ENCODE measurements at regions not wholly inside any gene's neighbourhood (a gene's known extent, or its start where the extent isn't known, plus 50 kb on each side); places are given as distances from the start of the nearest gene placed in this dataset.

- Histone ChIP-seq H3F3A (ENCODE audit: insufficient read depth, low read length, poor library complexity, severe bottlenecking) (no peaks in the 10 kb centered on the region), H3K27ac (ENCODE audit: low read length) (no peak overlapping the region), H3K27me3 (ENCODE audit: insufficient read depth, low read depth, low read length) (no peaks in the 10 kb centered on the region), H2AFZ (ENCODE audit: low read depth, low read length) (no peak overlapping the region), H3K36me3 (ENCODE audit: insufficient read depth, low read length) (no peaks in the 10 kb centered on the region), H3K79me2 (replicated peaks; ENCODE audit: insufficient read depth, low read length) (no peaks in the 10 kb centered on the region), H3K9me3 (ENCODE audit: low read length) (no peaks in the 10 kb centered on the region), H3K4me3 (ENCODE audit: low read length) (no peak overlapping the region), H4K20me1 (ENCODE audit: insufficient read depth) (no peaks in the 10 kb centered on the region), H3K4me2 (ENCODE audit: low read length) (no peak overlapping the region), H3K9me2 (ENCODE audit: insufficient read depth, low read length) (no peaks in the 10 kb centered on the region), H3K9ac (ENCODE audit: low read length) (no peak overlapping the region)
- TF ChIP-seq EZH2 (IDR thresholded peaks at IDR 0.05; ENCODE audit: borderline replicate concordance, insufficient read depth, low read length, poor library complexity, severe bottlenecking) (no peak), POLR2AphosphoS5 (IDR thresholded peaks at IDR 0.05) (no peak), TAF1 (IDR thresholded peaks at IDR 0.05; ENCODE audit: low read depth) (no peak), EP300 (conservative IDR thresholded peaks at IDR 0.05; ENCODE audit: poor library complexity, severe bottlenecking) (no peak), RAD21 (conservative IDR thresholded peaks at IDR 0.05) (no peak), MXI1 (conservative IDR thresholded peaks at IDR 0.05; ENCODE audit: poor library complexity, severe bottlenecking) (no peak), SMC3 (conservative IDR thresholded peaks at IDR 0.05; ENCODE audit: poor library complexity) (no peak), REST (IDR thresholded peaks at IDR 0.05; ENCODE audit: borderline replicate concordance) (no peak), CTCF (IDR thresholded peaks at IDR 0.05; ENCODE audit: poor library complexity, severe bottlenecking) (no peak)
Observed at GRCh38 chr12:94864987-94865386, 138.5 kb downstream of the NDUFA12 start.

- H3K4me3 ChIP-seq (ENCODE audit: low read length): no peak overlapping the region
- H3K27me3 ChIP-seq (ENCODE audit: insufficient read depth, low read depth, low read length): no peaks in the 10 kb centered on the region
- H3K36me3 ChIP-seq (ENCODE audit: insufficient read depth, low read length): no peaks in the 10 kb centered on the region
- no peak overlapping the region for H3K4me2 ChIP-seq (ENCODE audit: low read length)
- no peaks in the 10 kb centered on the region for H3K9me2 ChIP-seq (ENCODE audit: insufficient read depth, low read length)
- no peak overlapping the region for H3K9ac ChIP-seq (ENCODE audit: low read length)
- no peak overlapping the region for H3K27ac ChIP-seq (ENCODE audit: low read length)
- H3K9me3 ChIP-seq (ENCODE audit: low read length): no peaks in the 10 kb centered on the region
- H3F3A ChIP-seq (ENCODE audit: insufficient read depth, low read length, poor library complexity, severe bottlenecking): no peaks in the 10 kb centered on the region
- no peaks in the 10 kb centered on the region for H4K20me1 ChIP-seq (ENCODE audit: insufficient read depth)
- H3K79me2 ChIP-seq (replicated peaks; ENCODE audit: insufficient read depth, low read length): no peaks in the 10 kb centered on the region
- TF ChIP-seq TAF1 (IDR thresholded peaks at IDR 0.05; ENCODE audit: low read depth) (no peak), MXI1 (conservative IDR thresholded peaks at IDR 0.05; ENCODE audit: poor library complexity, severe bottlenecking) (no peak), EZH2 (IDR thresholded peaks at IDR 0.05; ENCODE audit: borderline replicate concordance, insufficient read depth, low read length, poor library complexity, severe bottlenecking) (no peak), SMC3 (conservative IDR thresholded peaks at IDR 0.05; ENCODE audit: poor library complexity) (no peak), POLR2AphosphoS5 (IDR thresholded peaks at IDR 0.05) (no peak), CTCF (IDR thresholded peaks at IDR 0.05; ENCODE audit: poor library complexity, severe bottlenecking) (no peak), RAD21 (conservative IDR thresholded peaks at IDR 0.05) (no peak), REST (IDR thresholded peaks at IDR 0.05; ENCODE audit: borderline replicate concordance) (no peak), EP300 (conservative IDR thresholded peaks at IDR 0.05; ENCODE audit: poor library complexity, severe bottlenecking) (no peak)
- no peak overlapping the region for H2AFZ ChIP-seq (ENCODE audit: low read depth, low read length)
Observed at GRCh38 chr12:94863321-94864035, 140.0 kb downstream of the NDUFA12 start.
